Upper lobe of left lung (tissue), 4 donors: ENCODE measurements at regions not wholly inside any gene's neighbourhood (a gene's known extent, or its start where the extent isn't known, plus 50 kb on each side); places are given as distances from the start of the nearest gene placed in this dataset.

Experiments
- EP300 ChIP-seq, 4 donors: sonication (generic); formaldehyde crosslinking; IDR thresholded peaks; one replicate each; pipeline ENCODE4 v1.5.1; 2017; ENCODE audit warnings: antibody characterized with exemption in 4 of 4, control low read depth in 2 of 4
- POLR2A ChIP-seq, 4 donors: fragments of 450-650 bp; IDR thresholded peaks; one replicate each; pipeline ENCODE4 v1.5.1; 2016 to 2017; ENCODE audit warnings: antibody characterized with exemption in 4 of 4, mild to moderate bottlenecking in 2 of 4
- TF ChIP-seq, protein P1 (sequence below), 6 experiments: fragments of 450-650 bp in 4 of 6; fragments of 200-600 bp in 2 of 6; sonication (generic) in 2 of 6; IDR thresholded peaks; one replicate each; pipeline ENCODE4 v1.5.1; 2016 to 2019; ENCODE audit warnings: antibody characterized with exemption in 6 of 6

DNA sequence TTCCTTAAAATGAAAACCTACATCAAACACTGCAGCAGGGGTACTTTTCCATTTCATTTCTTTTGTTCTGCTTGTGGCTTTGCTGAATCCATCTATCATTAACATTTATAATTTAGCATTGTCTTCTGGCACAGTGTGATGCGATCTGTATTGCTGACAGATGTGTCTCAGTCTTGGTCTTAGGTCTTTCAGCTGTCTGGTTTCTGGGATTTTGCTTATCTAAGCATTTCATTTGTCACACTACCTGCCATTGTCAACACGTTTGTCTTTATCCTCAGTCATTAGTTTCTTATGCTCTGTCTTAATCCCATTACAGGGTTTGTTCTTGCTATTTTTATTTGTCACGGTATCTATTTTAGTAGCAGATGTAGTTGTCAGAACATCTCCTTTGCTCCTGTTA, 303.1 kb downstream of the IZUMO3 start:
- TF ChIP-seq, protein P1, sequence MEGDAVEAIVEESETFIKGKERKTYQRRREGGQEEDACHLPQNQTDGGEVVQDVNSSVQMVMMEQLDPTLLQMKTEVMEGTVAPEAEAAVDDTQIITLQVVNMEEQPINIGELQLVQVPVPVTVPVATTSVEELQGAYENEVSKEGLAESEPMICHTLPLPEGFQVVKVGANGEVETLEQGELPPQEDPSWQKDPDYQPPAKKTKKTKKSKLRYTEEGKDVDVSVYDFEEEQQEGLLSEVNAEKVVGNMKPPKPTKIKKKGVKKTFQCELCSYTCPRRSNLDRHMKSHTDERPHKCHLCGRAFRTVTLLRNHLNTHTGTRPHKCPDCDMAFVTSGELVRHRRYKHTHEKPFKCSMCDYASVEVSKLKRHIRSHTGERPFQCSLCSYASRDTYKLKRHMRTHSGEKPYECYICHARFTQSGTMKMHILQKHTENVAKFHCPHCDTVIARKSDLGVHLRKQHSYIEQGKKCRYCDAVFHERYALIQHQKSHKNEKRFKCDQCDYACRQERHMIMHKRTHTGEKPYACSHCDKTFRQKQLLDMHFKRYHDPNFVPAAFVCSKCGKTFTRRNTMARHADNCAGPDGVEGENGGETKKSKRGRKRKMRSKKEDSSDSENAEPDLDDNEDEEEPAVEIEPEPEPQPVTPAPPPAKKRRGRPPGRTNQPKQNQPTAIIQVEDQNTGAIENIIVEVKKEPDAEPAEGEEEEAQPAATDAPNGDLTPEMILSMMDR (IDR thresholded peaks at IDR 0.05), result no peak
- TF ChIP-seq EP300 (IDR thresholded peaks at IDR 0.05) (no peak), POLR2A (IDR thresholded peaks at IDR 0.05) (no peak)
